ENCODE measurements at regions not wholly inside any gene's neighbourhood (a gene's known extent, or its start where the extent isn't known, plus 50 kb on each side); places are given as distances from the start of the nearest gene placed in this dataset.

GRCh38 chr11:90867416-90867815, 644.6 kb upstream of the CHORDC1 start:
- Histone ChIP-seq H3K36me3 (ENCODE audit: control insufficient read depth in 2 of 2, insufficient read depth in 1 of 2, low read length in 2 of 2) (no peaks in the 10 kb centered on the region), H3K4me1 (ENCODE audit: control insufficient read depth, insufficient read depth, low read length) (no peaks in the 10 kb centered on the region), H3K27ac (ENCODE audit: extremely low read depth, low read depth, low read length) (no peak overlapping the region), H3K9me3 (ENCODE audit: control insufficient read depth, insufficient read depth, low read depth, low read length) (no peaks in the 10 kb centered on the region), H3K4me3 (ENCODE audit: low read depth, low read length) (no peak overlapping the region)
- ChIA-PET CTCF (interaction anchor here (0.6 kb wide), 1 partner anchor 873 kb away, joined by 3 read pairs; no protein-coding TSS in a partner anchor), POLR2A (no interaction called here)
- TF ChIP-seq ZBTB8A (tag by site-specific recombination; IDR thresholded peaks at IDR 0.05) (no peak), ZNF529 (tag by site-specific recombination; IDR thresholded peaks at IDR 0.05; ENCODE audit: insufficient replicate concordance) (no peak)
- TF ChIP-seq, protein P1, sequence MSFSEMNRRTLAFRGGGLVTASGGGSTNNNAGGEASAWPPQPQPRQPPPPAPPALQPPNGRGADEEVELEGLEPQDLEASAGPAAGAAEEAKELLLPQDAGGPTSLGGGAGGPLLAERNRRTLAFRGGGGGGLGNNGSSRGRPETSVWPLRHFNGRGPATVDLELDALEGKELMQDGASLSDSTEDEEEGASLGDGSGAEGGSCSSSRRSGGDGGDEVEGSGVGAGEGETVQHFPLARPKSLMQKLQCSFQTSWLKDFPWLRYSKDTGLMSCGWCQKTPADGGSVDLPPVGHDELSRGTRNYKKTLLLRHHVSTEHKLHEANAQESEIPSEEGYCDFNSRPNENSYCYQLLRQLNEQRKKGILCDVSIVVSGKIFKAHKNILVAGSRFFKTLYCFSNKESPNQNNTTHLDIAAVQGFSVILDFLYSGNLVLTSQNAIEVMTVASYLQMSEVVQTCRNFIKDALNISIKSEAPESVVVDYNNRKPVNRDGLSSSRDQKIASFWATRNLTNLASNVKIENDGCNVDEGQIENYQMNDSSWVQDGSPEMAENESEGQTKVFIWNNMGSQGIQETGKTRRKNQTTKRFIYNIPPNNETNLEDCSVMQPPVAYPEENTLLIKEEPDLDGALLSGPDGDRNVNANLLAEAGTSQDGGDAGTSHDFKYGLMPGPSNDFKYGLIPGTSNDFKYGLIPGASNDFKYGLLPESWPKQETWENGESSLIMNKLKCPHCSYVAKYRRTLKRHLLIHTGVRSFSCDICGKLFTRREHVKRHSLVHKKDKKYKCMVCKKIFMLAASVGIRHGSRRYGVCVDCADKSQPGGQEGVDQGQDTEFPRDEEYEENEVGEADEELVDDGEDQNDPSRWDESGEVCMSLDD (tag by site-specific recombination; IDR thresholded peaks at IDR 0.05), result no peak

- no peak overlapping the region for H3K4me3 ChIP-seq (ENCODE audit: low read depth, low read length)
- TF ChIP-seq ZNF133 (tag by site-specific recombination; IDR thresholded peaks at IDR 0.05) (no peak), GLIS2 (tag by site-specific recombination; IDR thresholded peaks at IDR 0.05) (no peak), INSM2 (tag by site-specific recombination; IDR thresholded peaks at IDR 0.05) (no peak), ZNF639 (tag by site-specific recombination; IDR thresholded peaks at IDR 0.05) (no peak), ZFP69B (tag by site-specific recombination; IDR thresholded peaks at IDR 0.05) (no peak), ZNF157 (tag by site-specific recombination; IDR thresholded peaks at IDR 0.05) (no peak), ZNF549 (tag by site-specific recombination; IDR thresholded peaks at IDR 0.05) (no peak)
- TF ChIP-seq, protein P2, sequence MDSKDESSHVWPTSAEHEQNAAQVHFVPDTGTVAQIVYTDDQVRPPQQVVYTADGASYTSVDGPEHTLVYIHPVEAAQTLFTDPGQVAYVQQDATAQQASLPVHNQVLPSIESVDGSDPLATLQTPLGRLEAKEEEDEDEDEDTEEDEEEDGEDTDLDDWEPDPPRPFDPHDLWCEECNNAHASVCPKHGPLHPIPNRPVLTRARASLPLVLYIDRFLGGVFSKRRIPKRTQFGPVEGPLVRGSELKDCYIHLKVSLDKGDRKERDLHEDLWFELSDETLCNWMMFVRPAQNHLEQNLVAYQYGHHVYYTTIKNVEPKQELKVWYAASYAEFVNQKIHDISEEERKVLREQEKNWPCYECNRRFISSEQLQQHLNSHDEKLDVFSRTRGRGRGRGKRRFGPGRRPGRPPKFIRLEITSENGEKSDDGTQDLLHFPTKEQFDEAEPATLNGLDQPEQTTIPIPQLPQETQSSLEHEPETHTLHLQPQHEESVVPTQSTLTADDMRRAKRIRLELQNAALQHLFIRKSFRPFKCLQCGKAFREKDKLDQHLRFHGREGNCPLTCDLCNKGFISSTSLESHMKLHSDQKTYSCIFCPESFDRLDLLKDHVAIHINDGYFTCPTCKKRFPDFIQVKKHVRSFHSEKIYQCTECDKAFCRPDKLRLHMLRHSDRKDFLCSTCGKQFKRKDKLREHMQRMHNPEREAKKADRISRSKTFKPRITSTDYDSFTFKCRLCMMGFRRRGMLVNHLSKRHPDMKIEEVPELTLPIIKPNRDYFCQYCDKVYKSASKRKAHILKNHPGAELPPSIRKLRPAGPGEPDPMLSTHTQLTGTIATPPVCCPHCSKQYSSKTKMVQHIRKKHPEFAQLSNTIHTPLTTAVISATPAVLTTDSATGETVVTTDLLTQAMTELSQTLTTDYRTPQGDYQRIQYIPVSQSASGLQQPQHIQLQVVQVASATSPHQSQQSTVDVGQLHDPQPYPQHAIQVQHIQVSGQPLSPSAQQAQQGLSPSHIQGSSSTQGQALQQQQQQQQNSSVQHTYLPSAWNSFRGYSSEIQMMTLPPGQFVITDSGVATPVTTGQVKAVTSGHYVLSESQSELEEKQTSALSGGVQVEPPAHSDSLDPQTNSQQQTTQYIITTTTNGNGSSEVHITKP (tag by site-specific recombination; IDR thresholded peaks at IDR 0.05), result no peak
- H3K4me1 ChIP-seq (ENCODE audit: control insufficient read depth, insufficient read depth, low read length), result no peaks in the 10 kb centered on the region
- ChIA-PET CTCF (interaction anchor here (0.6 kb wide), 1 partner anchor 217 kb away, joined by 3 read pairs; no protein-coding TSS in a partner anchor), POLR2A (no interaction called here)
- no peaks in the 10 kb centered on the region for H3K9me3 ChIP-seq (ENCODE audit: control insufficient read depth, insufficient read depth, low read depth, low read length)
- H3K36me3 ChIP-seq (ENCODE audit: control insufficient read depth in 2 of 2, insufficient read depth in 1 of 2, low read length in 2 of 2), result no peaks in the 10 kb centered on the region
- no peak overlapping the region for H3K27ac ChIP-seq (ENCODE audit: extremely low read depth, low read depth, low read length)
Measured at GRCh38 chr11:90856790-90857189, 633.9 kb upstream of the CHORDC1 start.

- ChIA-PET CTCF (no interaction called here), POLR2A (no interaction called here)
- Histone ChIP-seq H3K36me3 (ENCODE audit: control insufficient read depth in 2 of 2, insufficient read depth in 1 of 2, low read length in 2 of 2) (no peaks in the 10 kb centered on the region), H3K9me3 (ENCODE audit: control insufficient read depth, insufficient read depth, low read depth, low read length) (no peaks in the 10 kb centered on the region), H3K4me1 (ENCODE audit: control insufficient read depth, insufficient read depth, low read length) (no peaks in the 10 kb centered on the region), H3K27ac (ENCODE audit: extremely low read depth, low read depth, low read length) (no peak overlapping the region), H3K4me3 (ENCODE audit: low read depth, low read length) (no peak overlapping the region)
- TF ChIP-seq ZNF585B (tag by site-specific recombination; IDR thresholded peaks at IDR 0.05) (no peak), EGR2 (tag by site-specific recombination; IDR thresholded peaks at IDR 0.05; ENCODE audit: low read depth) (no peak), ZNF843 (tag by site-specific recombination; IDR thresholded peaks at IDR 0.05) (no peak), ZBTB48 (tag by site-specific recombination; IDR thresholded peaks at IDR 0.05) (no peak), ZNF112 (tag by site-specific recombination; IDR thresholded peaks at IDR 0.05) (no peak), PRDM1 (tag by site-specific recombination; IDR thresholded peaks at IDR 0.05) (no peak), ZNF292 (tag by site-specific recombination; IDR thresholded peaks at IDR 0.05; ENCODE audit: borderline replicate concordance, low read depth) (no peak), ZNF610 (tag by site-specific recombination; IDR thresholded peaks at IDR 0.05; ENCODE audit: borderline replicate concordance) (no peak), ZNF24 (tag by site-specific recombination; IDR thresholded peaks at IDR 0.05) (no peak), ZSCAN30 (tag by site-specific recombination; IDR thresholded peaks at IDR 0.05) (no peak)
Measured at GRCh38 chr11:90855531-90855930, 632.7 kb upstream of the CHORDC1 start.
